ENCODE measurements at regions not wholly inside any gene's neighbourhood (a gene's known extent, or its start where the extent isn't known, plus 50 kb on each side); places are given as distances from the start of the nearest gene placed in this dataset.

GRCh38 chr6:14616656-14617055 is 499.1 kb downstream of the CD83 start:
- peak; percentile 44 to 69 (median 56) for DNase-seq

- no peak for DNase-seq
Measured at GRCh38 chr6:14618759-14619418, 501.3 kb downstream of the CD83 start.

DNA sequence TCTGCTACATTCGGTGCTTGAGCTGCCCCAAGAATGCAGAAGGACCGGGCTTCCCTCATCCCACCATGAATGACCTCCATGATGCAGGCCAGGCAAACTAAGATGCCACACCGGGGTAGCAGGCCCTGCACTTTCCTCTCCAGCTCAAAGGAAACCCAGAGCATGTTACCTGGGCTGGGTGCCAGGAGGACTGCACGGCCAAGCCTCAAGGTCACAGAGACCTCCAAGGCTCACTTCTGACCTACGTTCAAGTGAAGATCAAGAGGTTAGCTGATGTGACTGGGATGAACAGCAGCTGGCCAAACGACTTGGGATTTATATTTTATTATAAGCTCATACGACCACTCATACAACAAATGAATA is 501.8 kb downstream of the CD83 start:
- DNase-seq: no peak

DNA sequence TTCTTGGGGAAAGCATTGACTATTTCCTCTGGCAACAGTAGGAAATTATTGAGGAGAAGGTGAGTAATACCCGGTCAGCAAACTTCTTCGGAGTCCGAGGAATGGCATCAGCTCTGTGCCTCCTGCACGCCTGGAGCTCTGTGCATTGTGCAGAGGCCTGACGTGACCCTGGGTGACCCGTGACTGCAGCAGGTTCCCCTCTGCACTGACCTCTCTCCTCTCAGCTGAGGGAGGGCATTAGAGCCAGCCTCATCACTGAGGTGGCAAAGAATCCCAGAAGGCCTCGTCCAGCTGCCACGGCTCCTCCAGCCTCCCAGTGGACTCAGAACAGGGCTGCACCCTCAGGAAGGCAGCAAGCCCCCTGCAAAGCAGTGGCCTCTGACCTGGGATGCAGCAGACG is 502.9 kb downstream of the CD83 start:
- peak in 1 of 4 experiments; percentile 28 for DNase-seq

- DNase-seq: peak in 2 of 4 experiments; percentile 29 to 36
Measured at GRCh38 chr6:14621518-14621917, 503.9 kb downstream of the CD83 start.

DNA sequence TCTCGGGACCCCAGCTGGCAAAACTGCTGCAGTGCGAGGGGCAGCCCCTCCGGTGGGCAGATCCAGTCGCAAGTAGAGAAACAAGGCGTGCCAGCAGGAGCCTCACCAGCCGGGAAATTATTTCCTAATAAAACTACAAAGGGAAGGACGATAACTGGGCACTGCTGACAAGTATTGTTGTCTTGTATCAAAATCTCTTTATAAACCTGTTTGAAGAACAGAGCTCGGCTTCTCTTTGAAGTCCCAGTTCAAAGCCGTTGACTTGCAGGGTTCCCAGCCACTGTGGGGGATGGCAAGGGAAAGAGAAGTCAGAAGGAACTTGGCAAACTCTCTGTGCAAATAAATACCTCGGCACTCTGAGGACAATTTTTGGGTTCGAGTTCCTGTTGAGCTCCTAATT is 504.5 kb downstream of the CD83 start:
- DNase-seq: peak in 2 of 4 experiments; percentile 16 to 18

- no peak for DNase-seq
Measured at GRCh38 chr6:14622909-14623505, 505.4 kb downstream of the CD83 start.

- DNase-seq: no peak
Measured at GRCh38 chr6:14625173-14625895, 507.8 kb downstream of the CD83 start.

DNA sequence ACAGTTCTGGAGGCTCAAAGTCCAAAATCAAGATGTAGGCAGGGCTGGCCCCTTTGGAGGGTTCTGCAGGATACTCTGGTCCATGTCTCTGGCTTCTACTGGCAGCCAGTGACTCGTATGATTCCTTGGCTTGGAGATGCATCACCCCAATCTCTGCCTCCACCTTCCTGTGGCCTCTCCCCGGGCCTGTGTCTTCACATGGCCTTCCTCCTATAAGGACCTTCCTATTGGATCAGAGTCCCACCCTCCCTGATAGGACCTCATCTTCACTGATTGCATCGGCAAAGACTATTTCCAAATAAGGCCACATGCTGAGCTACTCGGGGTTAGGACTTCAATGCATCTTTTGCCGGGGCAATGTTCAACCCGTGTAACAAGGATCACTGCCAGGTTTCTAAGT is 509.0 kb downstream of the CD83 start:
- peak in 2 of 4 experiments; percentile 38 to 53 for DNase-seq

GRCh38 chr6:14630016-14630415 is 512.4 kb downstream of the CD83 start:
- no peak for DNase-seq

DNA sequence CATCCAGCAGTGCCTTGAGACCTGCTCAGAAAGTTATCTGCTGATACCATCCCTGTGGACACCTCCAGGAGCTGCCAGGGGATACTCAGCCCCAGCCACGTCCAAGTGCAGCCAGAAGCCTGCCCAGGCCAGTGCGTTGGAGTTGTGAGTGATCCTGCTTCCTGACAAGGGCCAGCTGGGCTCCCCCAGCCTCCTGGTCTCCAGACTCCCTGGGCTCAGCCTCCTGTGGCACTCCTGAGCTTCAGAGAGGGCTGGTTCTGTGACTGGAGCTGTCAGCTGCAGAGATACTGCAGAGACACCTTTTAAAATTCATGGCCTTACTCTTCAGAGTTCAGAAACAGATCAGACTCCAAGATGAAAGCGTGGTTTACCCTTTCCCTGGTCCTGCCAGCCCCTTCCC is 515.9 kb downstream of the CD83 start:
- DNase-seq: no peak

- no peak for DNase-seq
Measured at GRCh38 chr6:14634072-14634471, 516.5 kb downstream of the CD83 start.

GRCh38 chr6:14635195-14635594 is 517.6 kb downstream of the CD83 start:
- no peak for DNase-seq

DNA sequence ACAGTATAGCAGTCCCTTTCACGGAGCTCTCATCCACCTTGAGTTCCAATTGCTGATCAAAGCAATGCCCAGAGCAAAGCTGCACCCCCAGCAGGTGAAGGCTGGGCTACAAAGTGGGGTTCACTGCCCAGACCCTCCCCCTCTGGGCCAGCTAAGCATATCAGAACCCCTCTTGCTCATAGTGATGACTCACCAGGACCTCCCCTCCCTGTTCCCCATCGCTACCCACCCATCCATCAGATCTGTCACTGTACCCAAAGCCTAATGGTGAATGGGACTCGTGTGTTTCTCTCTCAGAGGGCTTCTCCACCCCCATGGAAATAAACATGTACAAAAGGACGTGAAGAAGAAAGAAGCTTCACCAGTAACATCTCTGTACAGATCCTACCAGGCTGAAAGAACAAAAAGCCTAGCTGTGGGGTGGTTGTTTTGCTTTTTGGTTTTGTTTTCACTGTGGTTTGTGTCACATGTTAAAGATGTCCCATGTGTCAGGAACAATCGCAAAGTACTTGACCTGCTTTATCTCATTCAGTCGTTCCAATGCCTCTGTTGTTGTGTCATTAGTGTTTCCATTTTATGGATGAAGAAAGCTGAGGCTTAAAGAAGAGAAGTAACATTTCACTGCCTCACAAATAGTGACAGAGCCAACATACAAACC is 518.5 kb downstream of the CD83 start:
- DNase-seq: no peak

GRCh38 chr6:14638435-14638905 is 520.9 kb downstream of the CD83 start:
- DNase-seq: peak in 1 of 4 experiments; percentile 51

- peak; percentile 68 to 91 (median 78) for DNase-seq
Measured at GRCh38 chr6:14638906-14639761, 521.6 kb downstream of the CD83 start.

- DNase-seq: no peak
Measured at GRCh38 chr6:14639983-14640599, 522.5 kb downstream of the CD83 start.

DNA sequence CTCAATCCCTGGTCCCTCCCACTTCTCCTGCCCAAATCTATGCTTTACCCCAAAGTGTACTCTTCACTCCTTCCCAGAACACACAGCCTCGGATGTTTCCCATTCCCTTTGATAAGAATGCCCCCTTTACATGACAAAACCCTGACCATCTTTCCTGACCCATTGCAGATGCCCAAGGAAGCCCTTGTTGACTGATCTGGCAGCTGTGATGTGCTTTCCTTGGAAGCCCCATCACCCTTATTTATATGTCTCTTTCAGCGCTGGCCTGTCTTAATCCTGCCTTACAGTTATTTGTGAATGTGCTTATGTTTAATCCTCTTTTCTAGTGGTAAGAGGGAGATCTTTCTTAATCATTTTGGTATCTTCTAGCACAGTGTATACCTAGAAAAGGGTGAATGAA is 523.1 kb downstream of the CD83 start:
- DNase-seq: no peak

DNA sequence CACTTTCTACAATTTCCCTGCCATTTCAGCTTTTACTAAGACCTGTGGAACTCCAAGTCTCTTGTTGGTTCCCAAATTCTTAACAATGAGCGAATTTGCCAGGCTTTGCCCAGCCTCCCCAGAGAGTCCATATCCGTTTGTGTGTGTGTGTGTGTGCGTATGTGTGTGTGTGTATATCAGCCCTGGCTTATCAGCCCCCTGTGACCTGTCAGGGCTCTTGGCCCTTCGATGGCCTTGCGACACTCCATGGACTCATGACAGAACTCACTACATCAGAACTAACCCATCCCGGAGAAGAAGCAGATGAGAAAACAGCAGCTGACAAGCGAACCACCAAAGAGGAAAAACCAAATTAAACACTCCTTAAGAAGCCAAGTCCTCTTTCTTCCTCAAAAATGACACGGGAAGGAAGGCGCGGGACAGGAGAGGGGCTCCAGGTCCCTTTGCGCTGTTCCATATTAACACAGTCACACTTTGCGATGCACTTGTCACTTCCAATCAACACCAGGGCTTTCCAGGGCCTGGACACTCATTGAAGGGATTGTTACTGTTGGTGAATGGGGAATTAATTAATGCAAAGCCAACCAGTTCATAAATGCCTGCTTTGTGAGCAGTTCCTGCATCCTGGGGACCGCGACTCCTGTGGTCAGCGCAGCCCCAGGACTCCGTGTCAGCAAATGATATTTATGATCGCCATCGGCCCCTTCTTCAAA is 524.0 kb downstream of the CD83 start:
- peak; percentile 75 to 87 (median 76) for DNase-seq

- DNase-seq: no peak
Measured at GRCh38 chr6:14642136-14642505, 524.5 kb downstream of the CD83 start.

DNA sequence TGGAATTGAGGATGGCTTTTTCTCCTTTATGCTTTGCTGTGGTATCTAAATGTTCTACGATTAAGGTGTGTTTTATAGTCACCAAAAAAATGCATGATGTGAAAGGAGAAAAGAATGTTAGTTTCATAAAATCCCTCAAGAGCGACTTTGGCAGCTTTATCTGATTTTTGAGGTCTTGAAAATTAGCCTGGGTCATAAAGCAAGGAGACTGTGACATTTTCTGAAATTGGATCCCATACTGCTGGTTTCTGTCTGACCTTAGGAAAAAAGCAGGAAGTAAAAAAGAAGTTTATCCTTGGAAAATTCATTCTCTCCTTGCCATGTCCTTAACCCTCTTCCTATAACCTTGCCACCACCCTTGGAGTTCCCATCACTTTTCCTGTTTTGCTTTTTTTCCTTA is 525.3 kb downstream of the CD83 start:
- DNase-seq: no peak
